H54 (cell line): ENCODE measurements at regions not wholly inside any gene's neighbourhood (a gene's known extent, or its start where the extent isn't known, plus 50 kb on each side); places are given as distances from the start of the nearest gene placed in this dataset.
"Not testable (repeated sequence)": the region's sequence is repeated elsewhere in the genome, so short reads cannot be mapped to it uniquely, and the experiment has no call there.

Experiments
- DNase-seq: peaks from one replicate; pipeline ENCODE4 v3.0.0; 2011; ENCODE audit warnings: low spot score, mixed read lengths; ENCODE audit not compliant: insufficient read length
- FAIRE-seq: peaks from 3 replicates; lab custom pipeline; 2011; peaks lifted over from hg19 to GRCh38; lab: Jason Lieb, UNC
- POLR2A ChIP-seq: IDR thresholded peaks from 2 replicates; pipeline ENCODE4 v1.6.1; 2011; ENCODE audit warnings: low read depth, mild to moderate bottlenecking, low read length

- TF ChIP-seq POLR2A = no peak
- DNase-seq = no peak
- no peak for FAIRE-seq
Observed at GRCh38 chr3:16768014-16768413, 116.7 kb upstream of the PLCL2 start.

- no peak for DNase-seq
- no peak for FAIRE-seq
- TF ChIP-seq POLR2A = no peak
Observed at GRCh38 chr3:16768956-16769355, 115.8 kb upstream of the PLCL2 start.

GRCh38 chr3:16769525-16769924 is 115.2 kb upstream of the PLCL2 start:
- TF ChIP-seq POLR2A = no peak
- FAIRE-seq = no peak

GRCh38 chr3:16770021-16770420 is 114.7 kb upstream of the PLCL2 start:
- TF ChIP-seq POLR2A = no peak
- DNase-seq = no peak
- FAIRE-seq = no peak

More at GRCh38 chr3:16769525-16769924, 115.2 kb upstream of the PLCL2 start:
- DNase-seq = no peak

GRCh38 chr3:16770792-16771191 is 114.0 kb upstream of the PLCL2 start:
- no peak for FAIRE-seq
- no peak for TF ChIP-seq POLR2A

GRCh38 chr3:16773594-16773993 is 111.2 kb upstream of the PLCL2 start:
- not testable (repeated sequence) for DNase-seq, FAIRE-seq

More at GRCh38 chr3:16770792-16771191, 114.0 kb upstream of the PLCL2 start:
- no peak for DNase-seq

DNA sequence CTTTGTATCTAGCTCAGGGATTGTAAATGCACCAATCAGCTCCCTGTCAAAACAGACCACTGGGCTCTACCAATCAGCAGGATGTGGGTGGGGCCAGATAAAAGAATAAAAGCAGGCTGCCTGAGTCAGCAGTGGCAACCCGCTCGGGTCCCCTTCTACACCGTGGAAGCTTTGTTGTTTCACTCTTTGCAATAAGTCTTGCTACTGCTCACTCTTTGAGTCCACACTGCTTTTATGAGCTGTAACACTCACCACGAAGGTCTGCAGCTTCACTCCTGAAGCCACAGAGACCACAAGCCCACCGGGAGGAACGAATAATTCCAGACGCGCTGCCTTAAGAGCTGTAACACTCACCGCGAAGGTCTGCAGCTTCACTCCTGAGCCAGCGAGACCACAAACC is 110.2 kb upstream of the PLCL2 start:
- FAIRE-seq, DNase-seq: not testable (repeated sequence)

DNA sequence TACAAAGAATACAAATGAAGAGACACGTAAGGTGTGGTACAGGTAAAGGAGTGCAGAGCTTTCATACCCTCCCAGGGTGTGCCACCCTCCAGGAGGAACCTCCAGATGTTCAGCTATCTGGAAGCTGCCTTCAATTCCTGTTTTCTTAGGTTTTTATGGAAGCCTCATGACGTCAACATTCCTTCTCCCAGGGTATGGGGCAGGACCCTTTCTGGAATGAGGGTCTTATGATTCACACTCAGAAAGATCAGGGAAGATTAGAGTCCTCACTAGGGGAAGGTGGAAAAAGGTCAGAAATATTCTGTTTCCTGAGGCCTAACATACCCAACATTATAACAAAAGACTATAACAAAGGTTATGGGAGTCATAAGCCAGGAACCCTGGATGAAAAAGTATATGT is 99.8 kb upstream of the PLCL2 start:
- no peak for TF ChIP-seq POLR2A
- no peak for FAIRE-seq
- no peak for DNase-seq

DNA sequence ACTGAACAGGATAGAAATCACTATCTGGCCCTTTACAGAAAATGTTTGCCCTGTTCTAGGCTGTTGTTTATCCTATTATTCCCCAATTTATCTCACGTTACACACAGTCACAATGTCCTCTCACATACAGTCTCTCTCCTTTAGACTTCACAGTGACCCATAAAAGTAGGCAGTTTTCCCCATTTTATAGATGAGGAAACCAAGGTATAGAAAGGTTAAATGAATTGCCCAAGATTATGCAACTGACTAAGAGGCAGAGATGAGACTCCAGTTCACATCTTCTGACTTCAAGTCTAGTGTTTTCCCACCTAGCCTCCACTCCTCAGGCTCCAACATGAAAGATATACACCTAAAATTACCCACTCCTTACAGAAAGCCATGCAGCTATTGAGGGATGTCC is 99.3 kb upstream of the PLCL2 start:
- DNase-seq (no peak), FAIRE-seq (no peak)

GRCh38 chr3:16788440-16789056 is 96.2 kb upstream of the PLCL2 start:
- TF ChIP-seq POLR2A = no peak
- DNase-seq (no peak), FAIRE-seq (no peak)

More for the DNA sequence above, 99.3 kb upstream of the PLCL2 start:
- TF ChIP-seq POLR2A = no peak

- DNase-seq = no peak
- TF ChIP-seq POLR2A = no peak
- no peak for FAIRE-seq
Observed at GRCh38 chr3:16789344-16790120, 95.2 kb upstream of the PLCL2 start.

DNA sequence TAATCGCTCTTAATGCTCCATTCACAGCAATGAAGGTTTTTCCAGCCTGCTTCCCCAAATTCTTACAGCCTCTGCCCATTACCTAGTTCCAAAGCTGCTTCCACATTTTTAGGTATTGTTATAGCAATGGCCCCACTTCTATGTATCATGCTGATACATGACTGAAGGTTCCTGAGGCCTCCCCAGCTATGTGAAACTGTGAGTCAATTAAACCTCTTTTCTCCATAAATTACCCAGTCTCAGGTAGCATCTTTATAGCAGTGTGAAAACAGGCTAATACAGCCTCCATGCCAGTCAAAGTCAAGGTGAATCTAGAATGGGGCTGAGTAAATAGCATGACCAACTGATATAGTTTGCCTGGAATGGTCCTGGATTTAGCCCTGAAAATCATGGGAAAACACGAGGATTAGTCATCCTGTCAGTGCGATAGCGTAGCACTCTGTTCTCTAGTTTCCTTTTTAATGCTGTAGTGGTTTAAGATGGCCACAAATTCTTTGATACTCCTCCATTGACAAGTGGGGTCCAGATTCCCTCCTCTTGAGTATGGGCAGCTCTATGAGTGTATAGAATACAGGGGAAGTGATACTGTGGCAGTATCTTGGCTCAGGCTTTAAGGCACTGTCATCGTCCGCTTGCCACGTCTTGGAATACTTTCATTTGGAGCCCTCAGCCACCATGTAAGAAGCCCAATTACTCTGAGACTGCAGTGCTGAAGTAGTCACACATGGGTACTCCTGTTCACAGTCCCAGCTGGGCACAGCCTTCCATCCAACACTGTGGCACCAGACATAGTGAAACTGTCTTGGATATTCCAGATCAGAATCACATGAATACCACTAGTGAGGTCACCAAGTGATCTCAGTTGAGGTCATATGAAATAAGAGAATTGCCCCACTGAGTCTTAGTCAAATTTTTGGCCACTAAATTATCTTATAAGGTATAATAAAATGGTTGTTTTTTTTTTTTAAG is 94.0 kb upstream of the PLCL2 start:
- FAIRE-seq (no peak), DNase-seq (no peak)

GRCh38 chr3:16793321-16793720 is 91.4 kb upstream of the PLCL2 start:
- DNase-seq (no peak), FAIRE-seq (no peak)
- TF ChIP-seq POLR2A = no peak

More for the DNA sequence above, 94.0 kb upstream of the PLCL2 start:
- TF ChIP-seq POLR2A = no peak

DNA sequence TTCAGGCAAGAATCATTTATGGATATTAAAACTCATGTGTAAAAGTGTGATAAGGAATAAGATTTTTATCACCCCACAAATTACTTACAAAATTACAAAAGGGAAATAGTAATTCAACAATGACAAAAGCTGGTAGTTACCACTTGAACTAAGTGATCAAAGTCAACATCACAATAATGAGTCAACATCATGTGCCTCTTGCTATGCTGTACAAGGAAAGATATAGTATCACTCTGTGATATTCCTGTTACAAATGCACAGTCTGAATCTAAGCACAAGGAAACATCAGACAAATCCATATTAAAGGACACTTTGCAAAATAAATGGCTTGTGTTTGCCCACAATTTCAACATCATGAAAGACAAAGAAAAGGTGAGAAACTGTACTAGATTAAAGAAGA is 90.5 kb upstream of the PLCL2 start:
- no peak for FAIRE-seq

DNA sequence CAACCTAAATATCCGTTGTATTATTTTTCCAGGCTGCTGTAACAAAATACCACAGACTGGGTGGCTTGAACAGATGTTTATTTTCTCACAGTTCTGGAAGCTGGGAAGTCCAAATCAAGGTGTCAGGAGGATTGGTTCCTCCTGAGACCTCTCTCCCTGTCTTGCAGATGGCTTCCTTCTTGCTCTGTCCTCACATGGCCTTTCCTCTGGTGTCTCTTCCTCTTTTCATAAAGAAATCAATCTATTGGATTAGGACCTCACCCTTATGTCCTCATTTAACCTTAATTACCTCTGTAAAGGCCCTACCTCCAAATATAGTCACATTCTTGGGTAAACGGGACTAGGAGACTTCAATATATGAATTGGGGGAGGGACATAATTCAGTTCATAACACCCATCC is 89.2 kb upstream of the PLCL2 start:
- DNase-seq (no peak), FAIRE-seq (no peak)
- no peak for TF ChIP-seq POLR2A

More for the DNA sequence above, 90.5 kb upstream of the PLCL2 start:
- TF ChIP-seq POLR2A = no peak
- DNase-seq = no peak
